Activated CD8-positive, alpha-beta T cell treated with anti-CD3 and anti-CD28 coated beads, Interleukin-2, amount 10 ng/mL, durations not matched to agents 7 days and 5 days (primary cell): ENCODE measurements at regions not wholly inside any gene's neighbourhood (a gene's known extent, or its start where the extent isn't known, plus 50 kb on each side); places are given as distances from the start of the nearest gene placed in this dataset.

Source experiments
- ATAC-seq: fragments of 150-1000 bp; cut with Tn5 transposase; one replicate; pipeline ENCODE4 v1.10.0; 2021; ENCODE audit warnings: moderate library complexity
- CTCF ChIA-PET: fragments of 350-600 bp; sonication (Branson Sonifier 250); formaldehyde crosslinking; loops from one replicate; lab custom pipeline; 2021; ENCODE audit warnings: antibody characterized with exemption; lab: Charles Lee
- POLR2A ChIA-PET: fragments of 350-600 bp; sonication (Branson Sonifier 250); formaldehyde crosslinking; loops from one replicate; lab custom pipeline; 2021; ENCODE audit warnings: antibody characterized with exemption; lab: Charles Lee
- DNase-seq: peaks from one replicate; pipeline ENCODE4 v3.0.0-alpha.2; 2020
- H3K27ac Mint-ChIP-seq: one replicate; pipeline ENCODE4 v1.8.0; 2021; ENCODE audit warnings: mild to moderate bottlenecking, mixed read lengths
- H3K27me3 Mint-ChIP-seq: one replicate; pipeline ENCODE4 v1.8.0; 2021; ENCODE audit warnings: low read depth, mixed read lengths
- H3K36me3 Mint-ChIP-seq: one replicate; pipeline ENCODE4 v1.8.0; 2021; ENCODE audit warnings: low read depth, mixed read lengths
- H3K4me1 Mint-ChIP-seq: one replicate; pipeline ENCODE4 v1.8.0; 2021; ENCODE audit warnings: low read depth, mixed read lengths
- H3K4me3 Mint-ChIP-seq: one replicate; pipeline ENCODE4 v1.8.0; 2021; ENCODE audit warnings: mild to moderate bottlenecking, mixed read lengths
- H3K9me3 Mint-ChIP-seq: one replicate; pipeline ENCODE4 v1.8.0; 2022; ENCODE audit warnings: mixed read lengths; ENCODE audit not compliant: insufficient read depth

GRCh38 chr7:96521068-96521894 is 188.4 kb downstream of the SEM1 start:
- ATAC-seq, result no peak
- CTCF ChIA-PET, result no interaction called here
- Mint-ChIP-seq H3K4me1 (no peaks in the 10 kb centered on the region), H3K27me3 (peaks cover 17% of the 10 kb centered on the region), H3K4me3 (no peak overlapping the region), H3K9me3 (no peaks in the 10 kb centered on the region), H3K27ac (no peak overlapping the region), H3K36me3 (no peaks in the 10 kb centered on the region)
- DNase-seq, result no peak
- POLR2A ChIA-PET, result no interaction called here

- no peaks in the 10 kb centered on the region for H3K9me3 Mint-ChIP-seq
- no peak overlapping the region for H3K4me3 Mint-ChIP-seq
- ATAC-seq (no peak), DNase-seq (no peak)
- CTCF ChIA-PET, result no interaction called here
- H3K27ac Mint-ChIP-seq, result no peak overlapping the region
- POLR2A ChIA-PET, result interaction anchor here (0.7 kb wide), 1 partner anchor 382 kb away, joined by 4 read pairs; no protein-coding TSS in a partner anchor
- peaks cover 6% of the 10 kb centered on the region for H3K27me3 Mint-ChIP-seq
- no peaks in the 10 kb centered on the region for H3K4me1 Mint-ChIP-seq
- H3K36me3 Mint-ChIP-seq, result no peaks in the 10 kb centered on the region
These were observed 186.5 kb upstream of the SLC25A13 start for GRCh38 chr7:96508371-96508770.

- Mint-ChIP-seq H3K27me3 (peaks cover 10% of the 10 kb centered on the region), H3K4me3 (no peak overlapping the region), H3K27ac (no peak overlapping the region), H3K36me3 (no peaks in the 10 kb centered on the region), H3K9me3 (no peaks in the 10 kb centered on the region), H3K4me1 (no peaks in the 10 kb centered on the region)
- ChIA-PET CTCF (no interaction called here), POLR2A (no interaction called here)
- ATAC-seq (no peak), DNase-seq (no peak)
These were observed 181.7 kb upstream of the SLC25A13 start for GRCh38 chr7:96503597-96503996.

DNA sequence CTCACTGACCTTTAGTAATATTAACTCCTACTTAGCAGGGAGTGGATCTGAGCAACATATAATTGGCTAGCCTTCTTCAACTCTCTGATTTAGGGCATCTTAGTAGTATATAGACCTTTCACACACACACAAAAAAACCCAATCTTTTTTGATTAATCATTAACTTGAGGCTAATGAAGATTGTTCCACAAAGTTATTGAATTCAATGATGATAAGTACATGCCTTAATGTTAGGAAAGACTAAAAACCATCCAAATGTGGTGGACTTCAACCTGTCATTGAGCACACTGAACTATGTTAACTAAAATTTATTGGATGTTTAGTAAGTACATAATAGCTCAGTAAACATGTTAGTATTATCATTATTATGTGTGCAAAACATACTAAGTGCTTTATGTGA is 179.4 kb upstream of the SLC25A13 start:
- no peaks in the 10 kb centered on the region for H3K9me3 Mint-ChIP-seq
- H3K27me3 Mint-ChIP-seq, result peaks cover 12% of the 10 kb centered on the region
- no peaks in the 10 kb centered on the region for H3K4me1 Mint-ChIP-seq
- ChIA-PET CTCF (no interaction called here), POLR2A (no interaction called here)
- DNase-seq (no peak), ATAC-seq (no peak)
- no peak overlapping the region for H3K4me3 Mint-ChIP-seq
- H3K27ac Mint-ChIP-seq, result no peak overlapping the region
- no peaks in the 10 kb centered on the region for H3K36me3 Mint-ChIP-seq

- ChIA-PET CTCF (no interaction called here), POLR2A (no interaction called here)
- Mint-ChIP-seq H3K27ac (no peak overlapping the region), H3K27me3 (peaks cover 12% of the 10 kb centered on the region), H3K9me3 (no peaks in the 10 kb centered on the region), H3K4me3 (no peak overlapping the region), H3K4me1 (peaks cover 10% of the 10 kb centered on the region), H3K36me3 (no peaks in the 10 kb centered on the region)
- ATAC-seq (no peak), DNase-seq (no peak)
These were observed 177.6 kb upstream of the SLC25A13 start for GRCh38 chr7:96499532-96499931.

DNA sequence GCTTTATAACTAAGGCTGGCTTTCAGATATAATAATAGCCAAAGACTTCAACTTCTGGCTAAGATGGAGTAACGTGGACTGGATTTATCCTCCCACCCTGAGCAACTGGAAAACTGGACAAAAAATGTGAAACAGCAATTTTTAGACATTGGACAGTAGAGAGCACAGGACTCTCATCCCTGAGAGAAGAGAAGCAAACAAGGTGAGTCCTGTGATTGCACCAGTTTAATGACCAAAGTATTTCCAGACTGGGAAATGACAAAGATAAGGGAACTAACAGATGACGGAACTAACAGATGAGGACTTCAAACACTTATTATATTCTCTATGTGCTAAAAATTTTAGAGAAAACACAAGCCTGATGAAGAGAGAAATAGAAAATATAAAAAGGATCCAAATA is 175.7 kb upstream of the SLC25A13 start:
- peaks cover 15% of the 10 kb centered on the region for H3K27me3 Mint-ChIP-seq
- H3K4me3 Mint-ChIP-seq, result no peak overlapping the region
- CTCF ChIA-PET, result no interaction called here
- no peak for DNase-seq
- no peaks in the 10 kb centered on the region for H3K9me3 Mint-ChIP-seq
- H3K4me1 Mint-ChIP-seq, result peaks cover 10% of the 10 kb centered on the region
- no peaks in the 10 kb centered on the region for H3K36me3 Mint-ChIP-seq
- no peak overlapping the region for H3K27ac Mint-ChIP-seq
- POLR2A ChIA-PET, result no interaction called here
- ATAC-seq, result no peak

GRCh38 chr7:96495751-96496216 is 173.9 kb upstream of the SLC25A13 start:
- ChIA-PET POLR2A (no interaction called here), CTCF (interaction anchor here (1.2 kb wide), 1 partner anchor 531 kb away, joined by 3 read pairs; no protein-coding TSS in a partner anchor)
- H3K36me3 Mint-ChIP-seq, result no peaks in the 10 kb centered on the region
- H3K27me3 Mint-ChIP-seq, result peaks cover 17% of the 10 kb centered on the region
- H3K4me1 Mint-ChIP-seq, result peaks cover 14% of the 10 kb centered on the region
- no peak overlapping the region for H3K4me3 Mint-ChIP-seq
- DNase-seq (peak; percentile 24), ATAC-seq (peak; percentile 68)
- peak overlapping the region; percentile 39 for H3K27ac Mint-ChIP-seq
- no peaks in the 10 kb centered on the region for H3K9me3 Mint-ChIP-seq

DNA sequence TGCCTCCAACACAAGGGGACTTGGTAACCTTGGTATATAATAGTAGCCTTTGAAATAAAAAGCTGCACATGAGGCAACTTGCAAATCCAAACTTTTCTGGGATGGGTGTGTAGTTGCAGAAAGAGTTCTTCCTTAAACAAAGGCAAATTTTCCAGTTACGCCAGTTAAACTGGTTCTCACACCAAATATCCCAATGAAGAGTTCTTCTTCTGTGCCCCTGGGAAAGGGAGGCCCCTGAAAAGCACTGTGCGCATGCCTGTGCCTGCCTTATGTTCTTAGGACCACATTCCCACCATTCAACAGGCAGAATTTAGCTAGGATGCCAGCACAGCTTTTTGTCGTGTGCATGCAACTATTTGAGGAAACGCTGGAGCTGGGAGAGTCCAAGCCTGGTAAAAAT is 164.8 kb upstream of the SLC25A13 start:
- POLR2A ChIA-PET, result no interaction called here
- Mint-ChIP-seq H3K36me3 (no peaks in the 10 kb centered on the region), H3K27me3 (peaks cover 8% of the 10 kb centered on the region), H3K9me3 (no peaks in the 10 kb centered on the region), H3K27ac (no peak overlapping the region), H3K4me3 (no peak overlapping the region), H3K4me1 (peaks cover 17% of the 10 kb centered on the region)
- DNase-seq (no peak), ATAC-seq (no peak)
- CTCF ChIA-PET, result no interaction called here

GRCh38 chr7:96484845-96485244 is 162.9 kb upstream of the SLC25A13 start:
- H3K4me1 Mint-ChIP-seq, result peaks cover 16% of the 10 kb centered on the region
- no peaks in the 10 kb centered on the region for H3K36me3 Mint-ChIP-seq
- POLR2A ChIA-PET, result no interaction called here
- DNase-seq, result no peak
- CTCF ChIA-PET, result interaction anchor here (1.0 kb wide), 1 partner anchor 9 kb away, joined by 3 read pairs; no protein-coding TSS in a partner anchor
- ATAC-seq, result no peak
- H3K27me3 Mint-ChIP-seq, result peaks cover 3% of the 10 kb centered on the region
- no peak overlapping the region for H3K27ac Mint-ChIP-seq
- no peaks in the 10 kb centered on the region for H3K9me3 Mint-ChIP-seq
- no peak overlapping the region for H3K4me3 Mint-ChIP-seq

GRCh38 chr7:96484091-96484490 is 162.2 kb upstream of the SLC25A13 start:
- no peak for DNase-seq
- H3K27ac Mint-ChIP-seq, result no peak overlapping the region
- POLR2A ChIA-PET, result no interaction called here
- ATAC-seq, result no peak
- CTCF ChIA-PET, result interaction anchor here (0.8 to 1.0 kb wide), 2 partner anchors 9 kb away, joined by 3 read pairs; no protein-coding TSS in a partner anchor
- no peaks in the 10 kb centered on the region for H3K9me3 Mint-ChIP-seq
- H3K27me3 Mint-ChIP-seq, result peaks cover 3% of the 10 kb centered on the region
- peaks cover 21% of the 10 kb centered on the region for H3K4me1 Mint-ChIP-seq
- H3K4me3 Mint-ChIP-seq, result no peak overlapping the region
- no peaks in the 10 kb centered on the region for H3K36me3 Mint-ChIP-seq

GRCh38 chr7:96481796-96482195 is 159.9 kb upstream of the SLC25A13 start:
- POLR2A ChIA-PET, result no interaction called here
- no peaks in the 10 kb centered on the region for H3K36me3 Mint-ChIP-seq
- CTCF ChIA-PET, result no interaction called here

DNA sequence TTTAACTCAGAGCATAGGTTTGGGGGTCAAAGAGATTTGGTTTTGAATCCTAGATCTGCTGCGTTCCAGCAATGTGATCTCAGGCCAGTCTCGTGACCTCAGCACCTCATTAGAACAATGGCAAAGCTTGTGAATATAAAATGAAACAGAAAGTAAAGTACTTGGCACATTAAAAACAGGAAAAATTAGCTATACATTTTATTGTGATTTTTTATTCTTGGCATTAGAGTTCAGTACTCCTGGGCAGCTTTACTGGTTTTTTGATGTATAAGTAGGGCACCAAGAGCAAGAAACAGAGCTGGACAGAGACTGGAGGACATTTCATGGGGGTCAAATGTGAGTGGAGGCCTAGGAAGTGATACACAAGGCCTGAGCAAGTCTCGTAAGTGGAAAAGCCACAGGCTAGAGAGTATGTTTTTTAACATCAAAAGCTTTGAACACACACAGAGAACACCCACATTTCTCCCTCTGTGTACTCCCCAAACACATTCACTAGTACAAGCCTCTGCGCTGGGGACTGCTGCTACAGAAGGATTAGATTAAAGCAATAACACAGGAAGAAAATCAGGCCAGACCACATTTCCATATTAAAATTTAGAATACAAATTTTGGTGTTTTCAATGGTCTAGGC is 157.2 kb upstream of the SLC25A13 start:
- Mint-ChIP-seq H3K36me3 (no peaks in the 10 kb centered on the region), H3K27ac (peak overlapping the region; percentile 81), H3K27me3 (peaks cover 4% of the 10 kb centered on the region), H3K9me3 (no peaks in the 10 kb centered on the region), H3K4me3 (peak overlapping the region; percentile 55), H3K4me1 (peaks cover 20% of the 10 kb centered on the region)
- ChIA-PET POLR2A (no interaction called here), CTCF (interaction anchor here (1.0 to 1.1 kb wide), 2 partner anchors 33 to 548 kb away, joined by 4 to 6 read pairs; no protein-coding TSS in a partner anchor)
- peak; percentile 69 for ATAC-seq
- DNase-seq, result peak; percentile 22

More at GRCh38 chr7:96481796-96482195, 159.9 kb upstream of the SLC25A13 start:
- no peak overlapping the region for H3K27ac Mint-ChIP-seq
- no peaks in the 10 kb centered on the region for H3K9me3 Mint-ChIP-seq
- H3K27me3 Mint-ChIP-seq, result no peaks in the 10 kb centered on the region
- no peak overlapping the region for H3K4me3 Mint-ChIP-seq
- DNase-seq (no peak), ATAC-seq (no peak)
- peaks cover 27% of the 10 kb centered on the region for H3K4me1 Mint-ChIP-seq
